HEK293 (cell line): ENCODE measurements at regions not wholly inside any gene's neighbourhood (a gene's known extent, or its start where the extent isn't known, plus 50 kb on each side); places are given as distances from the start of the nearest gene placed in this dataset.

Source experiments
- CTCF ChIA-PET: fragments of 350-600 bp; formaldehyde crosslinking; extraction: SDS; loops from one replicate; lab custom pipeline; 2021; ENCODE audit warnings: antibody characterized with exemption; lab: Yijun Ruan, JAX
- POLR2A ChIA-PET: fragments of 300-600 bp; formaldehyde crosslinking; extraction: SDS; loops from one replicate; lab custom pipeline; 2020; ENCODE audit warnings: antibody characterized with exemption, inconsistent platforms; lab: Yijun Ruan, JAX
- H3K27ac ChIP-seq: fragments of 200-500 bp; sonication (Bioruptor generic); 2 replicates; pipeline ENCODE4 v1.5.1; 2014; ENCODE audit warnings: low read depth, low read length, control low read depth, inconsistent platforms; ENCODE audit errors: extremely low read depth
- H3K36me3 ChIP-seq, 2 experiments: fragments of 200-500 bp in 1 of 2; sonication (Bioruptor generic) in 1 of 2; 1 replicate in 1 of 2; 2 replicates in 1 of 2; pipeline ENCODE4 v1.5.1; 2014 to 2017; ENCODE audit warnings: inconsistent platforms in 2 of 2, low read length in 2 of 2; ENCODE audit not compliant: control insufficient read depth in 2 of 2, insufficient read depth in 1 of 2
- H3K4me1 ChIP-seq: fragments of 200-500 bp; sonication (Bioruptor generic); 2 replicates; pipeline ENCODE4 v1.5.1; 2014; ENCODE audit warnings: mild to moderate bottlenecking, low read length, inconsistent platforms; ENCODE audit not compliant: control insufficient read depth, insufficient read depth
- H3K4me3 ChIP-seq: 2 replicates; pipeline ENCODE4 v1.5.1; 2011; ENCODE audit warnings: low read depth, mild to moderate bottlenecking, control low read depth, low read length, moderate library complexity
- H3K9me3 ChIP-seq: fragments of 200-500 bp; sonication (Bioruptor generic); 2 replicates; pipeline ENCODE4 v1.5.1; 2014; ENCODE audit warnings: low read depth, low read length, inconsistent platforms; ENCODE audit not compliant: control insufficient read depth, insufficient read depth
- EGR2 ChIP-seq: fragments of 450-650 bp; formaldehyde crosslinking; IDR thresholded peaks from 2 replicates; pipeline ENCODE4 v1.5.1; 2016; ENCODE audit warnings: low read depth, missing biosample characterization, missing genetic modification characterization
- REPIN1 ChIP-seq: fragments of 450-650 bp; formaldehyde crosslinking; IDR thresholded peaks from 2 replicates; pipeline ENCODE4 v1.5.1; 2017; ENCODE audit warnings: missing biosample characterization, missing genetic modification characterization, low read depth
- ZNF335 ChIP-seq: fragments of 450-650 bp; formaldehyde crosslinking; conservative IDR thresholded peaks from 2 replicates; pipeline ENCODE4 v1.5.1; 2016; ENCODE audit warnings: missing biosample characterization, missing genetic modification characterization
- TF ChIP-seq, protein P1 (sequence below): fragments of 450-650 bp; formaldehyde crosslinking; IDR thresholded peaks from 2 replicates; pipeline ENCODE4 v1.5.1; 2016; ENCODE audit warnings: missing biosample characterization, missing genetic modification characterization
- TF ChIP-seq, protein P2 (sequence below): fragments of 450-650 bp; formaldehyde crosslinking; IDR thresholded peaks from 2 replicates; pipeline ENCODE4 v1.5.1; 2016; ENCODE audit warnings: missing biosample characterization, missing genetic modification characterization, borderline replicate concordance
- TF ChIP-seq, protein P3 (sequence below): fragments of 450-650 bp; formaldehyde crosslinking; IDR thresholded peaks from 2 replicates; pipeline ENCODE4 v1.5.1; 2017; ENCODE audit warnings: missing biosample characterization, missing genetic modification characterization

DNA sequence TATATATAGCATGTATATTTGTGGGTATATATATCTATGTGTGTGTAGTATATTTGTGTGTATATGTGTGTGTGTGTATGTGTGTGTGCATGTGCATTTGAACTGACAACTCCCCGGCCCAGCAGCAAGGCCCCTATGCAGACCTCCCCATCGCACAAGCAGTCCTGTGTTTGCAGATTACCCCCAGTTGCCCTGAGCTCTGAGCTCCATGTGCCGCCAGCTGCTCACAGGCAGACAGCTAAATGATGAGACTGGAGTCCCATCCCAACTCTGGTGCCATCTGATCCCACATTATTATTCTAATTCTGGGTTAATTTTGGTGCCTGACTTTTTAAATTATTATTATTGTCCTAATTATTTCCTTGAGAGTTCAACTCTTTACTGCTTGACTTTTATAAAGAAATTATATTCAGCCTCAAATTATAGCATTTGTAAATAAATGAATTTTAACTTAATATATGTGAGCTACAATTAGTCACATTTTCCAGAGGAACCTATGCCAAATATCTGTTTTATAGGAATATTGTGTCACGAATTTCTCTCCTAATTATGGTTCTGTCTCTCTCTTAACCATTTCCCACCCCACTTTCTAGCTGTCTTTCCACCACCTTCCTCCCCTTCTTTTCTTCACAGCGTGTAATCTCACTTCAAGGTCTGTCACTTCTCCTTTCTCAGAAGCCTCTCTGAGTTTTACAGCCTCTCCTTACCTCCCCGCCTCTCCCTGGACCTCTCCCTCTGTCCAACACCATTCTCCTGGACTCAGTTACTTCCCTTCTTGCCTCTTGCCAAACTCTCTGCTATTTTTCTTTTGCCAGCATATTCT lies 90.6 kb upstream of the SYNDIG1 start:
- POLR2A ChIA-PET = no interaction called here
- Histone ChIP-seq H3K27ac (no peak overlapping the region), H3K4me3 (no peak overlapping the region), H3K4me1 (peaks cover 3% of the 10 kb centered on the region; the same call in 1 of the 2 replicates), H3K9me3 (no peaks in the 10 kb centered on the region), H3K36me3 (no peaks in the 10 kb centered on the region)
- TF ChIP-seq, protein P1, sequence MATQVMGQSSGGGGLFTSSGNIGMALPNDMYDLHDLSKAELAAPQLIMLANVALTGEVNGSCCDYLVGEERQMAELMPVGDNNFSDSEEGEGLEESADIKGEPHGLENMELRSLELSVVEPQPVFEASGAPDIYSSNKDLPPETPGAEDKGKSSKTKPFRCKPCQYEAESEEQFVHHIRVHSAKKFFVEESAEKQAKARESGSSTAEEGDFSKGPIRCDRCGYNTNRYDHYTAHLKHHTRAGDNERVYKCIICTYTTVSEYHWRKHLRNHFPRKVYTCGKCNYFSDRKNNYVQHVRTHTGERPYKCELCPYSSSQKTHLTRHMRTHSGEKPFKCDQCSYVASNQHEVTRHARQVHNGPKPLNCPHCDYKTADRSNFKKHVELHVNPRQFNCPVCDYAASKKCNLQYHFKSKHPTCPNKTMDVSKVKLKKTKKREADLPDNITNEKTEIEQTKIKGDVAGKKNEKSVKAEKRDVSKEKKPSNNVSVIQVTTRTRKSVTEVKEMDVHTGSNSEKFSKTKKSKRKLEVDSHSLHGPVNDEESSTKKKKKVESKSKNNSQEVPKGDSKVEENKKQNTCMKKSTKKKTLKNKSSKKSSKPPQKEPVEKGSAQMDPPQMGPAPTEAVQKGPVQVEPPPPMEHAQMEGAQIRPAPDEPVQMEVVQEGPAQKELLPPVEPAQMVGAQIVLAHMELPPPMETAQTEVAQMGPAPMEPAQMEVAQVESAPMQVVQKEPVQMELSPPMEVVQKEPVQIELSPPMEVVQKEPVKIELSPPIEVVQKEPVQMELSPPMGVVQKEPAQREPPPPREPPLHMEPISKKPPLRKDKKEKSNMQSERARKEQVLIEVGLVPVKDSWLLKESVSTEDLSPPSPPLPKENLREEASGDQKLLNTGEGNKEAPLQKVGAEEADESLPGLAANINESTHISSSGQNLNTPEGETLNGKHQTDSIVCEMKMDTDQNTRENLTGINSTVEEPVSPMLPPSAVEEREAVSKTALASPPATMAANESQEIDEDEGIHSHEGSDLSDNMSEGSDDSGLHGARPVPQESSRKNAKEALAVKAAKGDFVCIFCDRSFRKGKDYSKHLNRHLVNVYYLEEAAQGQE (tag by site-specific recombination) = peak; percentile 34; the same call in 1 of the 2 replicates
- TF ChIP-seq ZNF335 (tag by site-specific recombination) = peak; percentile 32; the same call in 1 of the 2 replicates
- TF ChIP-seq, protein P2, sequence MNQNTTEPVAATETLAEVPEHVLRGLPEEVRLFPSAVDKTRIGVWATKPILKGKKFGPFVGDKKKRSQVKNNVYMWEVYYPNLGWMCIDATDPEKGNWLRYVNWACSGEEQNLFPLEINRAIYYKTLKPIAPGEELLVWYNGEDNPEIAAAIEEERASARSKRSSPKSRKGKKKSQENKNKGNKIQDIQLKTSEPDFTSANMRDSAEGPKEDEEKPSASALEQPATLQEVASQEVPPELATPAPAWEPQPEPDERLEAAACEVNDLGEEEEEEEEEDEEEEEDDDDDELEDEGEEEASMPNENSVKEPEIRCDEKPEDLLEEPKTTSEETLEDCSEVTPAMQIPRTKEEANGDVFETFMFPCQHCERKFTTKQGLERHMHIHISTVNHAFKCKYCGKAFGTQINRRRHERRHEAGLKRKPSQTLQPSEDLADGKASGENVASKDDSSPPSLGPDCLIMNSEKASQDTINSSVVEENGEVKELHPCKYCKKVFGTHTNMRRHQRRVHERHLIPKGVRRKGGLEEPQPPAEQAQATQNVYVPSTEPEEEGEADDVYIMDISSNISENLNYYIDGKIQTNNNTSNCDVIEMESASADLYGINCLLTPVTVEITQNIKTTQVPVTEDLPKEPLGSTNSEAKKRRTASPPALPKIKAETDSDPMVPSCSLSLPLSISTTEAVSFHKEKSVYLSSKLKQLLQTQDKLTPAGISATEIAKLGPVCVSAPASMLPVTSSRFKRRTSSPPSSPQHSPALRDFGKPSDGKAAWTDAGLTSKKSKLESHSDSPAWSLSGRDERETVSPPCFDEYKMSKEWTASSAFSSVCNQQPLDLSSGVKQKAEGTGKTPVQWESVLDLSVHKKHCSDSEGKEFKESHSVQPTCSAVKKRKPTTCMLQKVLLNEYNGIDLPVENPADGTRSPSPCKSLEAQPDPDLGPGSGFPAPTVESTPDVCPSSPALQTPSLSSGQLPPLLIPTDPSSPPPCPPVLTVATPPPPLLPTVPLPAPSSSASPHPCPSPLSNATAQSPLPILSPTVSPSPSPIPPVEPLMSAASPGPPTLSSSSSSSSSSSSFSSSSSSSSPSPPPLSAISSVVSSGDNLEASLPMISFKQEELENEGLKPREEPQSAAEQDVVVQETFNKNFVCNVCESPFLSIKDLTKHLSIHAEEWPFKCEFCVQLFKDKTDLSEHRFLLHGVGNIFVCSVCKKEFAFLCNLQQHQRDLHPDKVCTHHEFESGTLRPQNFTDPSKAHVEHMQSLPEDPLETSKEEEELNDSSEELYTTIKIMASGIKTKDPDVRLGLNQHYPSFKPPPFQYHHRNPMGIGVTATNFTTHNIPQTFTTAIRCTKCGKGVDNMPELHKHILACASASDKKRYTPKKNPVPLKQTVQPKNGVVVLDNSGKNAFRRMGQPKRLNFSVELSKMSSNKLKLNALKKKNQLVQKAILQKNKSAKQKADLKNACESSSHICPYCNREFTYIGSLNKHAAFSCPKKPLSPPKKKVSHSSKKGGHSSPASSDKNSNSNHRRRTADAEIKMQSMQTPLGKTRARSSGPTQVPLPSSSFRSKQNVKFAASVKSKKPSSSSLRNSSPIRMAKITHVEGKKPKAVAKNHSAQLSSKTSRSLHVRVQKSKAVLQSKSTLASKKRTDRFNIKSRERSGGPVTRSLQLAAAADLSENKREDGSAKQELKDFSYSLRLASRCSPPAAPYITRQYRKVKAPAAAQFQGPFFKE (tag by site-specific recombination) = no peak
- TF ChIP-seq, protein P3, sequence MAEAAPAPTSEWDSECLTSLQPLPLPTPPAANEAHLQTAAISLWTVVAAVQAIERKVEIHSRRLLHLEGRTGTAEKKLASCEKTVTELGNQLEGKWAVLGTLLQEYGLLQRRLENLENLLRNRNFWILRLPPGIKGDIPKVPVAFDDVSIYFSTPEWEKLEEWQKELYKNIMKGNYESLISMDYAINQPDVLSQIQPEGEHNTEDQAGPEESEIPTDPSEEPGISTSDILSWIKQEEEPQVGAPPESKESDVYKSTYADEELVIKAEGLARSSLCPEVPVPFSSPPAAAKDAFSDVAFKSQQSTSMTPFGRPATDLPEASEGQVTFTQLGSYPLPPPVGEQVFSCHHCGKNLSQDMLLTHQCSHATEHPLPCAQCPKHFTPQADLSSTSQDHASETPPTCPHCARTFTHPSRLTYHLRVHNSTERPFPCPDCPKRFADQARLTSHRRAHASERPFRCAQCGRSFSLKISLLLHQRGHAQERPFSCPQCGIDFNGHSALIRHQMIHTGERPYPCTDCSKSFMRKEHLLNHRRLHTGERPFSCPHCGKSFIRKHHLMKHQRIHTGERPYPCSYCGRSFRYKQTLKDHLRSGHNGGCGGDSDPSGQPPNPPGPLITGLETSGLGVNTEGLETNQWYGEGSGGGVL (tag by site-specific recombination) = peak; percentile 68
- CTCF ChIA-PET = interaction anchor here (0.7 to 2.0 kb wide), 2 partner anchors 20 to 995 kb away, joined by 3 to 4 read pairs; no protein-coding TSS in a partner anchor

DNA sequence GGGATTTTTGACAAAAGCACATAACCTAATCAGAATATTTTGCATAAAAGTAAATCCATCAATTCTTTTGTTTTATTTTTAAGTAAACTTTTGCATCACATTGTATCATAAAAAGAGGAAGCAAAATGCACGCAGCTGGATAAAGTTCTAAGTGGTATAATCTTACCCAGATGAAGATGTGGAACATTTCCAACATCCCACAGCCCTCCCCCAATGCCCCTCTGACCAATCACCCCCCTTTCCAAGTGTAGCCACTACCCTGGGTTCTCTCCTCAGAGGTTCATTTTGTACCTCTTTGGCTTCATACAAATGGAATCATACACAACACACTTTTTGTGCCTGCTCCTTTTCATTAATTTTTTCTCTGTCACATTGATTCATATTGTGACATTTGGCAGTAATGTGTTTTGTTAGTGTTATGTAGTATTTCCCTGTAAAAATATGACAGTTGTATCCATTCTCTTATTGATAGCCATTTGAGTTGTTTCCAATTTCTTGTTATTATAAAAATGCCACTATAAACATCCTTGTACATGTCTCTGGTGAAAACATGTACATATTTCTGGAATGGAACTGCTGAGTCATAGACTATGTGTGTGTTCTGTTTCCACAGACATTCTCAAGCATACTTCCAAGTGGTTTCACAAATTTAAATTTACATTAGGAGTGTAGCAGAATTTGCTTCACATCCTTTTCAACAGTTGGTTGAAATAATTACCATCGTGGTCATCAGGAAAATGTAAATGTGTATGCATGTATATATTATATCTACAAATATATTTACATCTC lies 92.9 kb upstream of the SYNDIG1 start:
- Histone ChIP-seq H3K4me3 (no peak overlapping the region), H3K36me3 (no peaks in the 10 kb centered on the region), H3K4me1 (no peaks in the 10 kb centered on the region), H3K9me3 (no peaks in the 10 kb centered on the region), H3K27ac (no peak overlapping the region)
- CTCF ChIA-PET = no interaction called here
- no peak for TF ChIP-seq EGR2 (tag by site-specific recombination)
- no peak for TF ChIP-seq REPIN1 (tag by site-specific recombination)
- POLR2A ChIA-PET = no interaction called here
